ENCODE measurements at regions not wholly inside any gene's neighbourhood (a gene's known extent, or its start where the extent isn't known, plus 50 kb on each side); places are given as distances from the start of the nearest gene placed in this dataset.

- no peak for TF ChIP-seq POLR2A (IDR thresholded peaks at IDR 0.05)
- TF ChIP-seq CTCF (IDR thresholded peaks at IDR 0.05): no peak
Measured at GRCh38 chr1:241408170-241408569, 51.2 kb upstream of the RGS7 start.

All from tibial nerve (tissue), 3 donors.